K562 (cell line): ENCODE measurements at regions not wholly inside any gene's neighbourhood (a gene's known extent, or its start where the extent isn't known, plus 50 kb on each side); places are given as distances from the start of the nearest gene placed in this dataset.

Source experiments
- BHLHE40 ChIP-seq: IDR thresholded peaks from 2 replicates; pipeline ENCODE4 v1.6.1; 2011; ENCODE audit warnings: low read length, improper control_type of control experiment
- CREB3L1 ChIP-seq: fragments of 450-650 bp; IDR thresholded peaks from 2 replicates; pipeline ENCODE4 v1.6.1; 2014; ENCODE audit warnings: low read depth, mild to moderate bottlenecking, moderate library complexity, borderline replicate concordance
- CREB5 ChIP-seq: fragments of 250-450 bp; sonication (Bioruptor Pico); IDR thresholded peaks from 2 replicates; pipeline ENCODE4 v1.5.0; 2020; ENCODE audit warnings: mild to moderate bottlenecking
- CREM ChIP-seq: IDR thresholded peaks from 2 replicates; pipeline ENCODE4 v1.6.1; 2014; ENCODE audit warnings: antibody characterized with exemption, low read depth
- ELF1 ChIP-seq: fragments of 200-800 bp; sonication (Bioruptor generic); IDR thresholded peaks from 2 replicates; pipeline ENCODE4 v1.6.1; 2016; ENCODE audit warnings: missing genetic modification characterization, missing compliant biosample characterization
- ESRRA ChIP-seq: fragments of 450-650 bp; IDR thresholded peaks from 2 replicates; pipeline ENCODE4 v1.6.1; 2014; ENCODE audit warnings: low read depth, mild to moderate bottlenecking, moderate library complexity, borderline replicate concordance
- ETV1 ChIP-seq: fragments of 450-650 bp; conservative IDR thresholded peaks from 2 replicates; pipeline ENCODE4 v1.6.1; 2016; ENCODE audit warnings: missing genetic modification characterization, control low read depth, low read depth, missing compliant biosample characterization
- FOXJ3 ChIP-seq: sonication (generic); formaldehyde crosslinking; IDR thresholded peaks from 2 replicates; pipeline ENCODE4 v1.4.0; 2020; ENCODE audit warnings: mild to moderate bottlenecking, missing genetic modification reagents
- GTF2F1 ChIP-seq: IDR thresholded peaks from 2 replicates; pipeline ENCODE4 v1.6.1; 2011; ENCODE audit warnings: low read depth, low read length, improper control_type of control experiment
- KLF1 ChIP-seq: fragments of 450-650 bp; IDR thresholded peaks from 2 replicates; pipeline ENCODE4 v1.6.1; 2016; ENCODE audit warnings: missing genetic modification characterization, missing compliant biosample characterization
- NELFE ChIP-seq: IDR thresholded peaks from 2 replicates; pipeline ENCODE4 v1.6.1; 2011; ENCODE audit warnings: mild to moderate bottlenecking; ENCODE audit not compliant: insufficient read depth, insufficient read length
- NR3C1 ChIP-seq: sonication (generic); formaldehyde crosslinking; IDR thresholded peaks from 2 replicates; pipeline ENCODE4 v1.8.1; 2022; ENCODE audit warnings: missing genetic modification reagents
- PHB2 ChIP-seq: fragments of 450-650 bp; IDR thresholded peaks from 2 replicates; pipeline ENCODE4 v1.6.1; 2017; ENCODE audit warnings: low read depth
- PML ChIP-seq: IDR thresholded peaks from 2 replicates; pipeline ENCODE4 v1.6.1; 2012; ENCODE audit warnings: low read length, inconsistent platforms
- SMARCC2 ChIP-seq: fragments of 450-650 bp; IDR thresholded peaks from 2 replicates; pipeline ENCODE4 v1.6.1; 2017; ENCODE audit warnings: antibody characterized with exemption, moderate library complexity, mild to moderate bottlenecking, low read depth
- STAT5B ChIP-seq: fragments of 250-450 bp; sonication (Bioruptor Pico); IDR thresholded peaks from 2 replicates; pipeline ENCODE4 v1.8.0; 2021; ENCODE audit warnings: mild to moderate bottlenecking, inconsistent platforms
- TFAM ChIP-seq: fragments of 250-450 bp; sonication (Bioruptor Pico); conservative IDR thresholded peaks from 2 replicates; pipeline ENCODE4 v1.5.0; 2021; ENCODE audit warnings: mild to moderate bottlenecking, moderate library complexity
- ZNF695 ChIP-seq: fragments of 450-650 bp; formaldehyde crosslinking; IDR thresholded peaks from 2 replicates; pipeline ENCODE4 v1.4.0; 2020; ENCODE audit warnings: mild to moderate bottlenecking, moderate library complexity
- TF ChIP-seq, protein P1 (sequence below): fragments of 250-450 bp; sonication (Bioruptor Pico); IDR thresholded peaks from 2 replicates; pipeline ENCODE4 v1.6.1; 2021; ENCODE audit warnings: mild to moderate bottlenecking
- TF ChIP-seq, protein P2 (sequence below): fragments of 250-450 bp; sonication (Bioruptor Pico); IDR thresholded peaks from 2 replicates; pipeline ENCODE4 v1.8.0; 2021; ENCODE audit warnings: moderate library complexity, mild to moderate bottlenecking, inconsistent platforms
- TF ChIP-seq, protein P3 (sequence below), 2 experiments: fragments of 450-650 bp in 1 of 2; sonication (generic) in 1 of 2; formaldehyde crosslinking; conservative IDR thresholded peaks; 2 replicates each; pipeline versions ENCODE4 v1.4.0 to v1.8.1; 2020 to 2022; ENCODE audit warnings: mild to moderate bottlenecking in 1 of 2, missing genetic modification reagents in 1 of 2
- TF ChIP-seq, protein P4 (sequence below): fragments of 450-650 bp; conservative IDR thresholded peaks from 2 replicates; pipeline ENCODE4 v1.6.1; 2016; ENCODE audit warnings: missing genetic modification characterization, low read depth, mild to moderate bottlenecking, missing compliant biosample characterization, moderate library complexity

- no peak for TF ChIP-seq ELF1 (tag)
- no peak for TF ChIP-seq PHB2
- no peak for TF ChIP-seq CREB5 (CRISPR knock-in tag)
- TF ChIP-seq FOXJ3 (CRISPR knock-in tag), result no peak
- TF ChIP-seq, protein P1, sequence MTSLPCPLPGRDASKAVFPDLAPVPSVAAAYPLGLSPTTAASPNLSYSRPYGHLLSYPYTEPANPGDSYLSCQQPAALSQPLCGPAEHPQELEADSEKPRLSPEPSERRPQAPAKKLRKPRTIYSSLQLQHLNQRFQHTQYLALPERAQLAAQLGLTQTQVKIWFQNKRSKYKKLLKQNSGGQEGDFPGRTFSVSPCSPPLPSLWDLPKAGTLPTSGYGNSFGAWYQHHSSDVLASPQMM (CRISPR knock-in tag), result no peak
- no peak for TF ChIP-seq GTF2F1
- peak; percentile 86 for TF ChIP-seq BHLHE40
- TF ChIP-seq NR3C1, result no peak
- TF ChIP-seq, protein P2, sequence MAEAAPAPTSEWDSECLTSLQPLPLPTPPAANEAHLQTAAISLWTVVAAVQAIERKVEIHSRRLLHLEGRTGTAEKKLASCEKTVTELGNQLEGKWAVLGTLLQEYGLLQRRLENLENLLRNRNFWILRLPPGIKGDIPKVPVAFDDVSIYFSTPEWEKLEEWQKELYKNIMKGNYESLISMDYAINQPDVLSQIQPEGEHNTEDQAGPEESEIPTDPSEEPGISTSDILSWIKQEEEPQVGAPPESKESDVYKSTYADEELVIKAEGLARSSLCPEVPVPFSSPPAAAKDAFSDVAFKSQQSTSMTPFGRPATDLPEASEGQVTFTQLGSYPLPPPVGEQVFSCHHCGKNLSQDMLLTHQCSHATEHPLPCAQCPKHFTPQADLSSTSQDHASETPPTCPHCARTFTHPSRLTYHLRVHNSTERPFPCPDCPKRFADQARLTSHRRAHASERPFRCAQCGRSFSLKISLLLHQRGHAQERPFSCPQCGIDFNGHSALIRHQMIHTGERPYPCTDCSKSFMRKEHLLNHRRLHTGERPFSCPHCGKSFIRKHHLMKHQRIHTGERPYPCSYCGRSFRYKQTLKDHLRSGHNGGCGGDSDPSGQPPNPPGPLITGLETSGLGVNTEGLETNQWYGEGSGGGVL (CRISPR knock-in tag), result no peak
- TF ChIP-seq, protein P3, sequence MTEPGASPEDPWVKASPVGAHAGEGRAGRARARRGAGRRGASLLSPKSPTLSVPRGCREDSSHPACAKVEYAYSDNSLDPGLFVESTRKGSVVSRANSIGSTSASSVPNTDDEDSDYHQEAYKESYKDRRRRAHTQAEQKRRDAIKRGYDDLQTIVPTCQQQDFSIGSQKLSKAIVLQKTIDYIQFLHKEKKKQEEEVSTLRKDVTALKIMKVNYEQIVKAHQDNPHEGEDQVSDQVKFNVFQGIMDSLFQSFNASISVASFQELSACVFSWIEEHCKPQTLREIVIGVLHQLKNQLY (CRISPR knock-in tag; conservative IDR thresholded peaks at IDR 0.05), result no peak
- peak; percentile 92 for TF ChIP-seq SMARCC2
- TF ChIP-seq ETV1 (tag), result no peak
- peak; percentile 80 for TF ChIP-seq PML
- no peak for TF ChIP-seq STAT5B (CRISPR knock-in tag)
- TF ChIP-seq ZNF695 (CRISPR knock-in tag), result no peak
- peak; percentile 71 for TF ChIP-seq CREM
- no peak for TF ChIP-seq KLF1 (tag)
- TF ChIP-seq, protein P4, sequence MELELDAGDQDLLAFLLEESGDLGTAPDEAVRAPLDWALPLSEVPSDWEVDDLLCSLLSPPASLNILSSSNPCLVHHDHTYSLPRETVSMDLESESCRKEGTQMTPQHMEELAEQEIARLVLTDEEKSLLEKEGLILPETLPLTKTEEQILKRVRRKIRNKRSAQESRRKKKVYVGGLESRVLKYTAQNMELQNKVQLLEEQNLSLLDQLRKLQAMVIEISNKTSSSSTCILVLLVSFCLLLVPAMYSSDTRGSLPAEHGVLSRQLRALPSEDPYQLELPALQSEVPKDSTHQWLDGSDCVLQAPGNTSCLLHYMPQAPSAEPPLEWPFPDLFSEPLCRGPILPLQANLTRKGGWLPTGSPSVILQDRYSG (tag), result no peak
- TF ChIP-seq NELFE, result no peak
- peak; percentile 83; the same call in 1 of the 2 replicates for TF ChIP-seq CREB3L1
- TF ChIP-seq ESRRA, result no peak
- TF ChIP-seq TFAM (CRISPR knock-in tag), result no peak
Measured at GRCh38 chr5:173454736-173455598, 126.8 kb upstream of the STC2 start (continued).
